GM21390 (cell line): ENCODE measurements at regions not wholly inside any gene's neighbourhood (a gene's known extent, or its start where the extent isn't known, plus 50 kb on each side); places are given as distances from the start of the nearest gene placed in this dataset.

Source experiments
- ATAC-seq: cut with Tn5 transposase; IDR thresholded peaks from one replicate; pipeline ENCODE4 v1.9.1; 2021; ENCODE audit not compliant: unreplicated experiment

DNA sequence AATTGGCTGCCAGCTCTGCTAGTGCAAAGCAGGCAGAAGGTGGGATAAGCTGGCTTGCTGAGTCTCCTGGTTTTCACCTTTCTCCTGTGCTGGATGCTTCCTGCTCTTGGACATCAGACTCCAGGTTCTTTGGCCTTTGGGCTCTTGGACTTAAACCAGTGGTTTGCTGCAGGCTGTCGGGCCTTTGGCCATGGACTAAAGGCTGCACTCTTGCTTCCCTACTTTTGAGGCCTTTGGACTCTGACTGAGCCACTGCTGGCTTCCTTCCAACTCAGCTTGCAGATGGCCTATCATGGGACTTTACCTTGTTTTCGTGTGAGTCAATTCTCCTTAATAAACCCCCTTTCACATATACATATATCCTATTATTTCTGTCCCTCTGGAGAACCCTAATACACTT, 1293.9 kb upstream of the CDH6 start:
- no peak for ATAC-seq

DNA sequence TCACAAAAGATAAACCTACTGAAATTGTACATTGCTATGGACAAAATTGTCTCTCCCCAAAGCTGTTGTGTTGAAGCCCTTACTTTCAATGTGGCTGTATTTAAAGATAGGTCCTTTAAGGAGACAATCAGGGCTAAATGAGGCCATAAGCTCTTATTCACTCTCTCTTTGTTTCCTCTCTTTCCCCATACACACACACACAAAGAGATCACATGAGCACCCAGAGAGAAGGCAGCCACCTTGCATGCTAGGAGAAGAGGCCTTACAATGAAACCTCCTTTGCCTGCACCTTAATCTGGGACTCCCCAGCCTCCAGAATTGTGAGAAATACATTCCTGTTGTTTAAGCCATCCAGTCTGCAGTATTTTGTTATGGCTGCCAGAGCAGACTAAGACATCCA, 1295.6 kb upstream of the CDH6 start:
- no peak for ATAC-seq

DNA sequence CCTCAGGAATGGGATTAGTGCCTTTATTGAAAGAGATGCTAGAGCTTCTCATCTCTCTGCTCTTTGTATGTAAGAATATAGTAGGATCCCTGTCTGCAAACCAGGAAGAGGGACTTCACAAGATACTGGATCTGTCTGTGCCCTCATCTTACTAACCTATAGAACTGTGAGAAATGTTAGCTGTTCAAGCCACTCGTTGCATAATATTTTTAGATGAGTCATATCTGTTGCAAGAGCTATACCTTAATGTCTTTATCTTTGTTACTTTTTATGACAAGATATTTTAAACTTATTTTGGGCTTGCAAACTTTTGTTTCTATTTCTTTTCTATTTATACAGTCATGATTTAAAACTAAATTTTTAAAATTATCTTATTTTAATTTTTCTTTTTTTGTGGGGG, 1296.8 kb upstream of the CDH6 start:
- ATAC-seq = no peak

DNA sequence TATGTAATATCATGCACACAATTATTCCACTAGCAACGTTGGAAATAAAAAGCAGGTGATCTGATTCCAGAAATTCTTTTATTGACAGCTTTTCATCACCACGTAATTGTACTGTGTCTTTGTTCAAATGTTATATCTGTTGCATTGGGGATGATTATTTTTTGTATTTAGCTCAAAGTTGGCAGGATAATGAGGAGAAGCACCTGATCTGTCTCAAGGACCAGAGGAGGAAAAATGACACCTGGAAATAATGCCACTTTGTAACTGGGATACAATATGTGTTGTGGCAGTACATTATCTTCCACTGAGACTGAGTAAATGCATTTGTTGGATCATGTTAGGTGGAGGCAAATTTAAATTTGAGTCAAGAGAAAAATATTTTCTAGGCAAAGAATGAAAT, 1298.8 kb upstream of the CDH6 start:
- no peak for ATAC-seq

DNA sequence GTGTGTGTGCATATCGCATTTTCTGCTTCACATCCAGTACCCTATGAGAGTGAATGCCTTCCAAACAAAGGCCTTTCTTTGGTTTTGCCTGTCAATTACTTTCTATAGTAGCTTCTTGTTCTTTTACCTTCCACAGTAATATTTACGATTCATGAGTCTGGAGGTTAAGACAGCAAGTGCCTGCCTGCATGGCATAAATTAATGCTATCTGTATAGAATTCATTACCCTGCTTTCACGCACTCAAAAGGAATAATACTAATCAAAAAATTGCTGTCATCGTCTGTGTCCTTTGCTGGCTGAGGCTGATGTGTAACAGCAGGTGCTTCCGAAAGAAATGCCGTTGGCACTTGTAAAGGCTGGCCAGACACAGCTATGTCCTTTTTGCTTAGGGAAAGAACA, 1304.4 kb upstream of the CDH6 start:
- no peak for ATAC-seq

DNA sequence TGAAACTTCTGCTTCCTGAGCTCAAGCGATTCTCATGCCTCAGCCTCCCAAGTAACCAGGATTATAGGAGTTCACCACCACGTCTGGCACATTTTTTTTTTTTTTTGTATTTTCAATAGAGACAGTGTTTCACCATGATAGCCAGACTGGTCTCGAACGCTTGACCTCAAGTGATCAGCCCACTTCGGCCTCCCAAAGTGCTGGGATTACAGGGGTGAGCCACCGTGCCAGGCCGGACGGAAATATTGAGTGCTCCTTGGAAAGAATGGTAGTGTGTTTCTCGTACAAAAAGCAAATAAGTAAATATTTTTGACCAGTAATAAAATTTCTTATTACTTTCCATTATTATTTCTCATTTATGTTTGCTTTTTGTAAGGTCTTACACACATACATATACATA, 1307.9 kb upstream of the CDH6 start:
- no peak for ATAC-seq

DNA sequence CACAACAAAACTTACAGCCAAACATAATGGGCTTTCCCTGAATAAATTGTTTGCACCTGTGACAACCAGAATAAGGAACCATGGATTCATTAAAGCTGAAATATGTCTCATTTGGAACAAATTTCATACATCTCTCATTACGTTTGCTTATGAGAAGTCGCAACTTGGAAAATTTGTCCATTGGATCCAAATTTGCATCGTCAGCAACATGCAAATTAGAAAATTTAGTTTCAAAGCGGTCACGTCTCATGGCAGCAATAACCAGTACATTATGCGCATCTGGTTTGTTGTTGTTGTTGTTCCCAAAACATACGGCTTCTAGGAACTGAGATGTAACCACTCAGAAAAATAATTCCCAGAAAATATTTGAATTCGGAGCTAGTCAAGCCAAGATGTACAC, 1311.5 kb upstream of the CDH6 start:
- no peak for ATAC-seq

DNA sequence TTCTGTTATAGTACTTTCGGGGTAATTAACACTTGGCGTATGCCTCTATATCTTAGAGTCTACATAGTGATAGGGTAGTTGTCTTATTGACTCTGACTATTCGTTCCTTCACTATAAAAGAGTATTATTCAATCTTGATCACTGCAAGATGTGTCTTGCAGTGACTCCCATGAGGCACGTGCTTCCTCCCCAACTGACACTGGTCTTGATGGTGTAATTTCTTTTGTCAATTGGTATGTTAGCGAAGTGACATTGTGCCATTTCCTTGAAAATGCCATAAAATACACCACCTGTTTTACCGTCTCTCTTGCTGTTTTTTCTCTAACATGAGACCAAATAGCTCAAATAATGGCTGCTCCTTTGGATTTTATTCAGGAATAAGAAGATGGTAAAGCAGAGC, 1314.1 kb upstream of the CDH6 start:
- no peak for ATAC-seq

DNA sequence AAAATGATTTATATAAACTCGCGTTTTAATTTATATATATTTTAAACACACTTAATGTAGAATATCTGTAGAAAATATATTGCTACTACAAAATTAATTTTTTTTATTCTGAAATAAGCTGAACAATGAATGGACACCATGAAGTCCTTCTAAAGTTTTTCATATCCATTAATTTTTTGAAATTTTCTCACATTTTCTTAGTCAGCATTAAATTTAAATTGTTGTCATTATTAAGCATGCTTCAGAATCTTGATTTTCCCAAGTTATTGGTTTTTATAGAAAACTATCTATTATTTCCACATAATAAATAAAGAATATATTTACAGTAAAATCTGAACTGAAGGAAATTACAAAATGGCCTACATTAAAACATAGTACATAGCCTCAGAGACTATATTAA, 1314.9 kb upstream of the CDH6 start:
- ATAC-seq = no peak

DNA sequence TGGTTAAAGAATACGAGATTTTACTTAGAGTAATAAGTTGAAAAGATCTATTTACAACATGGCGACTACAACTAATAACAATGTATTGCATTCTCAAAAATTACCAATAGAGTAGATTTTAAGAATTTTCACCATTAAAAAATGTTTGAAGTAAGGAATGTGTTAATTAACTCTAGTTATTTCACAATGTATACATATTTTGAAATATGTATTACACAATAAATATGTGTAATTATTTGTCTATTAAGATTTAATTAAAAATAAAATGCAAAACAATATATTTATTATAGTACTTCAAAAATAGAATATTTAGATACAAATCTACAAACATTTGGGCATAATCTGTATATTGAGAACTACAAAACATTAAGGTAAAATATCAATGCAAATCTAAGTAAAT, 1326.3 kb upstream of the CDH6 start:
- no peak for ATAC-seq

DNA sequence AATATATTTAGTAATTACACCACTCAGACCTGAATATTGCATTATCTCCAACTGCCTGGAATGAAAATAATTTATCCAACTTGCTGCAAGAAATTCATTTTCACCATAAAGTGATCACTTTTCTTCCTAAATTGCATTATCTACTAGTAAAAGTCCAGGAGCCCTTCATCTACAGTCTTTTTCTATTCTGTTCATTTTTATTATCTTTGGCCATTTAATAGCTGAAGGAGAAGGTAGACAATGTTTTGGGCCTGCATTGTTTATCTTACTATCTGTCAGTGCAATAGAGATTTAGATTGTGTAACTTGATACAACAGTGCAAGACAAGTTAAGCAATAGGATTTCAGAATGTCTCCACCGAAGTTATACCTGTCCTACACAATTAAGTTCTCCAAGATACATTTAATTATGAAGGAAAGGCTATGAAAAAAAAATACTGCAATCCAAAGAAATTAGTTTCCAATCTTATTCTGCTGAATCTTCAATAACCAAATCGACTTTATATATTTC, 1339.7 kb upstream of the CDH6 start:
- no peak for ATAC-seq

DNA sequence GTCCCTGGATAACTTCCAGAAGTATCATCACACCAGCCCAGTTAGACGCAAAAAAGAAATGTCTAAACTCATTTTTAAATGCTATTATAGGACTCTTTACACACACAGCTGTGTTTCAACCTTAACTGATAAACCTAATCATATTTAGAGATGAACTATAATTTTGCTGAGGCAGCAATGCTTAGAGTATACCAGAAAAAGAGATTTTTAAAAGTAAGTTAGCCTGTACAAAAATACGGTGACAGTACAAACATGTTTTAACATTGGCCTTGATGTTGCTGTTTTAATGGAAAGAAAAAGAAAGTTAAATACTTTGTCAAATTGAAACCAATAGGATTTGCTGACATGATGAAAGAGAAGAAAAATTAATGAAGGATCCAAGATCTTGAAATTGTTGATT, 1341.2 kb upstream of the CDH6 start:
- no peak for ATAC-seq

DNA sequence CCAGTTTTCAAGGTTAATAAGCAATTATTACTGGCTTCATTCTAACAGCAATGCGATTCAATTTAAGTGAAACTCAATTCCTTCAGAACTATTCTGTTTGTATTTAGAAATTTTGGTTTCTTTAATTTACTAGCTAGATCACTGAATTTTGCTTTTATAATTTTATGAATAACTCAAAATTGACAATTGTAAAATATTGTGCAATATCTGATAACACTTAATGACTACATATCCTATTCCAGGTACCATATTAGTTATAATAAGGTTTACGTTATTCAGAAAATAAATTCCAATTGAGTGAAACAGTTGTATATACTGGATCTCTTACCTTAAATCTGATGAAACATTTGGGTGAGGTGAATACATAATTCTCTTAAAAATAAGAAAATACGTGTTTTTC, 1348.3 kb upstream of the CDH6 start:
- no peak for ATAC-seq

DNA sequence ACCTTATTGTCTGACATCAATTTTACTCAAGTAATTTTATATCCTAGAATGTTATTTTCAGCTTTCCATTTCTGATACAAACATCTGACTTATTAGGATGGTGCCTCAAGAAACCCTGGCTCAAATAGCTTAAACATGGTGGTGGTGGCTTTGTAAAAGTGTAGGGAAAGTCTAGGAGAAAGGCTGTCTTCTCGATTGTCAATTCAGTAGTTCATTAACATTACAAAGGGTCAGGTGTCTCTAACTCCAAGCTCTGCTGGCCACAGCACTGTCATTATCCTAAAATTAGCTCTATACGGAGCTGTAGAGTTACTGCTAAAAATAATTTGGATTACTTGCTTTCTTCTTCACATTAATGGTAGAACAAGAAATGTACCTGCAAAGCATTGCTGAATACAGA, 1360.1 kb upstream of the CDH6 start:
- no peak for ATAC-seq

DNA sequence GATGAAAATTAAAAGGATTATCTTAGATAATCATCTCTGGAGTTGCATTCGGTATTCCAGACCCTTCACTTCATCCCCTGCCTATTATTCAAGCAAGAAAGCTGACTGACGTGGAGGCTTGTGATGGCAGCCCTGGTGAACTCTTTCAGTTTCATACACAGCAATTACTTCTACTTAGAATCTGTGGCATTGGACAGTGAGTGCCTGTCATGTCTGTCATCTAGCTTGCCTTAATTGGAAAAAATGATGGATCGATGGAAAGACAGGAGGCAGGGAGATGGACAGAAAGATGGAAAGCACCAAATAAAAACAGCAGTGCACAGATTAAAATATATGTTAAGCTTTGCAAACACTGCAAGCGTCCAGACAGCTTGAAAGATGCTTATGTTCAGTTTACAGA, 1371.0 kb upstream of the CDH6 start:
- ATAC-seq = no peak

DNA sequence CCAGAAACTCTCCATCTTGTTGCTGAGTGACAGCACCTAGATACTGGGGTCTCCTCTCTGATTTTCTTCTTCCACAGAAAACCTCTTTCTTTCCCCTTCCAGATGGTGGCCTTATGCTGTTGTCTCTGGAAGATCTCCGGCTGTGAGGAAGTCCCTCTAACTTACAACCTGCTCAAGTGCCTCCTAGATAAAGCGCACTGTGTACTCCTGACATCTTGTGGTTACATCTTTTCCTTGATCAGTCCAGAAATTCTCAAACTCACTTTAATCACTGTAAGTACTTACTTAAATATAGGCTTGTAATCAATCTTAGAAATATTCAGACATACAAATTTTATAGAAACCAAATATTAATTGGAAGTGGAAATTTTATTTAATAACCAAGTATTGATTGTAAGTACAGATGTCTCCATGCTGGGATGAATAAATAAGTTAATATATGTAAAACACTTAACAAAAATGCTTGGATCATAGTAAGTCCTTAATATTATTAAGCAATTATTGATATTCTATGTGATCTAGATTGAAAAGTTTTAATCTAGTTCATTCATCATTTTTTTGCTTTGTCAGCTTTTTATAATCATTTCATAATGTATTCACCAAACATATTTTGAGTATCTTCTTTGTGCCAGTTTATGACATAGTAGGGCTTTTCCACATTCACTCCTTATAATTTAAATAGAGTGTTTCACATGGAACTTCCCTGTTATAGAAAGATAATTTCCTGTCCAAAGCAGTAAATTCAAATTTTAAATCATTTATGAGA, 1381.4 kb upstream of the CDH6 start:
- no peak for ATAC-seq

DNA sequence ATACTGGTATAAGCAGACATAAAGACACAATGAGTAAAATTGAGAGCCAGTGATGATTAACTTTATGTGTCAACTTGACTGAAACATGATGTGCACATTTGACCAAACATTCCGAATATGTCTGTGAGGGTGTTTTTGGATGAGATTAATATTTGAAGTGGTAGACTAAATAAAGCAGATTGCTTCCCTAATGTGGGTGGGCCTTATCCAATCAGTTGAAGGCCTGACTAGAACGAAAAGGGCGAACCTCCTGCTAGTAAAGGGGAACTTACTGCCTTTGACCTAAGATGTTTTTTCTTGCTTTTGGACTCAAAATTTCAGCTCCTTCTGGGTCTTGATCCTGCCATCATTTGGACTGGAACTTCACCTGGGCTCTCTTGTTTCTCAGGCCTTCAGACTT, 1387.7 kb upstream of the CDH6 start:
- ATAC-seq = no peak

DNA sequence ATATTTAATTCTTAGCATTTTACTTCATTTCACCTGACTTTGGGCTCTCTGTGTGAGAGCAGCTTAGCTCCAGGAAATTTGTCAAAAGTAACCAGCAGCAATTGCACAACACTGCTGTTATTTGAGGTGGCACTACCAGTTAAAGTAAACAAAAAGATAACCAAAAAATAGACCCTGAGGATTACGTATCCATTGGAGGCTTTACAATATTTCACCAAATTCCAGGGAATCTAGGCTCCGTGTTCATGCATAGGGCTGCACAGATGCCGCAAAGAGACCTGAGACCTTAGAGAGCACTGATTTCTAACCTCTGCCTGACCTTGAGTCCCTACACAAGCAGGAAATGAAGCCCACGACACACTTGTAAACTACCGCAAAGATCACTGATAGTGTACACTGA, 1392.7 kb upstream of the CDH6 start:
- no peak for ATAC-seq

DNA sequence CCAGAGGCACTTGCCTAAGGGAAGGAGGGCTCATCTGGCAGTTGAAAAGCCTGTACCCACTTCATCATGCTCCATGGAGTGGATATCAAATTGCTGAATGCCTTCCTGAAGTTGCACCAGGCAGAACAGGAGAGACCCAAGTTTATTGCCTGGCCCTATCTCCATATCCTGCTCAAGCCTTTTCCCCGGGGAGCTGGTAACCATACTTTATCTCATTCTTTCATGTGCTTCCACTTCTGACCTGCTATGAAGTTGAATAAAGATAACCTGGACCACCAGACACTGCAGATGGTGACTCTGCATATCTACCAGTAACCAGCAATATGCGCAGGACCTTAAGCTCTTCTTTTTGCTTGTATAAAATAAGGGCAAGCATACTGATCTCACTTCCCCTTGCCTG, 1397.5 kb upstream of the CDH6 start:
- no peak for ATAC-seq

DNA sequence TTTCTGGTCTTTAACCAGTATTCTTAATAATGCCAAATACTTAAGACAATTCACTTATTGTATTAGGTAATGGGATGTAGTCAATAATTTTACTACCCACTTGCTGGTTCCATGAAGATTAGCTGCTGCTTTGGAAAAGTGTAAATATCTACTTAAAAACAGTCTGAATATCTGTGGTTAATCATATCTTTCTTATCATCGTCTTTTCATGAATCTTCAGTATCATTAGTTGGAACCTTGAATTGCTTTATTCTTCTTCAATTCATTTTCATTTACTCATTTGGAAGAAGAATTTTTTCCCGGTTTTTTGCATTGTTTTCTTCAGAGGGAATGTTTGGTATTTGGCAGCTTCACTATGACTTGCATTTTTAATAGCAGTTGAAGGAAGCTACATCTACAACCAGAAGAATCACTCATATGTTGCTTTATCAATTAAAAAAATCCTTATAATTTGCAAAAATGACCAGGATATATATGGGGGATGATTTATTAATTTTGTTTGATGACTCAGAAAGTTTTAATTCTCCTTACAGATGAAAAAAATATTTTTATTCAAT, 1398.3 kb upstream of the CDH6 start:
- no peak for ATAC-seq

DNA sequence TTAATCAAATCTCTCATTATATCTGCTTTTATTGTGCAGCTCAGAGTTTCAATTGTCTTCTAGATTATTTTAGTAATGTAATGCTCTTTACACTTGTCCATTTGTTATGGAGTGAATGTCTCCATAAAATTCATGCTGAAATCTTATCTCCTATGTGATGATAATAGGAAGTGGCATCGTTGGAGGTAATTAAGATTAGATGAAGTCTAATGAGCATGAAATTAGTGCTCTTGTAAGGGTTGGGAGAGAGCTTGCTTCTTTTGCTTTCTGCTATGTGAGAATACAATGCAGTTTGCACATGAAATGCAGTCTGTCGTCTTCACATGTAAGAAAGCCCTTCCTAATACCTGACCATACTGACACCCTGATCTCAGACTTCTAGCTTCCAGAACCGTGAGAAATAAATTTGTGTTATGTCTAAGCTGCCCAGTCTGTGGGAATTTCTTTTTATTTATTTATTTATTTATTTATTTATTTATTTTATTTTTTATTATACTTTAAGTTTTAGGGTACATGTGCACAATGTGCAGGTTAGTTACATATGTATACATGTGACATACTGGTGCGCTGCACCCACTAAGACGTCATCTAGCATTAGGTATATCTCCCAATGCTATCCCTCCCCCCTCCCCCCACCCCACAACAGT, 1399.2 kb upstream of the CDH6 start:
- ATAC-seq = no peak

DNA sequence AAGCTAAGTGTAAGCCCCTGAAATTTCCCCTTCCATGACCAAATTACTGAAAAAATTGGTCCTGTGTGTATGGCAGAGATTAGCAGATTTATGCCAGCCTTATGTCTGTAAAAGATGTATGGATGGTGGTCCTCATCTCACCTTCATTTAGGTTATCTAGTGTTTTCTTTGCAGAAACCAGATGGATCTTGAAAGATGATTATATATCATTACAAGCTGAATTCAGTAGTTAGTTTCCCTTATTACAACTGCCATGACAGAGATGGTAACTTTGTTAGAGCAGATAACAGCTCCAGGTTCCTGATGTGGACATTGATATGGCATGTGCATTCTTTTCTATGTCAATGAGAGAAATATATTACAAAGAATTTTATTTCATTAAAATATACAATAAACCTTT, 1403.2 kb upstream of the CDH6 start:
- no peak for ATAC-seq

DNA sequence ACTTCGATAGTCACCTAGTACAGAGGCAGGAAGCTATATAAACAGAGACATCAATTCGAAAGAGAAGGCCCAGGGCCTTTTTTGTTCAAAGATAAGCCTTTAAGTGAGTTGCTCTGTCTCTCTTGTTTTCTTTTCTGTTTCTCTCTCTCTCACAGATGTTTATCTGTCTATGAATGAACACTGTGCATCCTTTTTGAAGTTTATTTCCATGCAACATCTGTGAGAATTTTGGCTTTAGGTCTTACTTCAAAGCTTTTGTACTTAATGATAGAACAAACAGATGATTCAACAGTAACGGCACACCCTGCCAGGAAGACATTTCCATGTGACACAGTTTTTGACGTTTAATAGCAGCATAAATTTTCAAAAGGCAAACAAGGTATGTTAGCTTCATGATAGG, 1413.1 kb upstream of the CDH6 start:
- no peak for ATAC-seq
